CD4-positive, alpha-beta T cell treated with Interleukin-10 for 1 hour (primary cell): ENCODE measurements at regions not wholly inside any gene's neighbourhood (a gene's known extent, or its start where the extent isn't known, plus 50 kb on each side); places are given as distances from the start of the nearest gene placed in this dataset.

Experiments
- DNase-seq: peaks from one replicate; pipeline ENCODE4 v3.0.0-alpha.2; 2020

GRCh38 chr4:189305500-189305899 is 635.2 kb upstream of the FRG1 start:
- DNase-seq, result no peak

- DNase-seq, result no peak
Observed at GRCh38 chr4:189311251-189311650, 629.4 kb upstream of the FRG1 start.

- DNase-seq, result no peak
Observed at GRCh38 chr4:189313064-189313463, 627.6 kb upstream of the FRG1 start.

GRCh38 chr4:189313861-189314513 is 626.7 kb upstream of the FRG1 start:
- DNase-seq, result no peak

DNA sequence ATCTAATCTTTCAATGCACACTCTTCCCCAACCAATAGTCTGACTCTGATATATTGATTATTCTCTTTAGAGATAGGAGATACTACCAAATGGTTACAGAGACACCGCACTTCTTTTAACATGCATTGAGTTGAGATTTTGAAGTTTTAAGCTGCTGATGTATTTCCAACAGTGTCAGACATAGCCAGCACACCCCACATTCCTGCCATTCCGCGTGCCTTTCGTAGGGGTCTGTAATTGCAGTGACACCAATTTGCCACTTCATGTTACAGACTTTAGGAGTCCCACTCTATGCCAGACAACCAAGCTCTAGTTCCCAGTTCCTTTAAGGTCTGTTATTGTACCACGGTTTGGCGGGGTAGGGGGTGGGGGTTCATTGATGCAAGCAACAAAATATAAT is 618.2 kb upstream of the FRG1 start:
- DNase-seq, result no peak

GRCh38 chr4:189341881-189342280 is 598.8 kb upstream of the FRG1 start:
- no peak for DNase-seq

DNA sequence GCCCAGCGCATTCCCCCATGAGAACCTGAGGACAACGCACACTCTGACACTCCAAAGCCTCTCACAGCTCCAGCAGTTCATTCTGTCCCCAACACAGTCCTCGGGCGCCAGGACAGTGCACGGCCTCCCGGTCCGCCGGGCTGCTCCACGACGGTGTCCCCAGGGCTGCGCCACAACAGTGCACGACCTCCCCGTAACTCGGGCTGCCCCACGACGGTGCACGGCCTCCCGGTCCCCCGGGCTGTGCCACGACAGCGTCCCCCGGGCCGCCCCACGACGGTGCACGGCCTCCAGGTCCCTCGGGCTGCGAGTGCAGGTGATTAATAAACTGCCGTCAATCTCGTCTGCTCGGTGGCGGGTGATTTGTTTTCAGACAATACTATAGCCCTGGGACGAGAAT is 585.1 kb upstream of the FRG1 start:
- DNase-seq, result no peak

GRCh38 chr4:189362364-189362763 is 578.3 kb upstream of the FRG1 start:
- DNase-seq, result no peak

- no peak for DNase-seq
Observed at GRCh38 chr4:189364032-189364449, 576.6 kb upstream of the FRG1 start.

DNA sequence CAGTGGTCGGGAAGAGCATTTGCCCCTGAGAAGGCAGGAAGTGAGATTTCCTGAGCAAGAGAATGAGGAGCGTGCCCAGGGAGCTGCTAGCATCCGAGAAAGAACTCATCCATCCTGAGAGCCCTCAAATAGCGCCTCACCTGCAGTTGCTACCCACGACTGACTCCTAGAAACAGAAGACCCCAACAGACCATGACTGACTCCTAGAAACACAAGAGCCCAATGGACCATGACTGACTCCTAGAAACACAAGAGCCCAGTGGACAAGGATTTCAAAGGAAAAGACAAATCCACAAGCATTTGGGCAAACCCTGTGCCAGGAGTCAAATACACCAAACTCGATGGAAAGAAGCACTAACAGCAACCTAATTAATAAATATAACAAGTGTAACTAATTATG is 575.2 kb upstream of the FRG1 start:
- DNase-seq, result no peak

- no peak for DNase-seq
Observed at GRCh38 chr4:189367832-189368231, 572.8 kb upstream of the FRG1 start.

- DNase-seq, result no peak
Observed at GRCh38 chr4:189374176-189374575, 566.5 kb upstream of the FRG1 start.

- no peak for DNase-seq
Observed at GRCh38 chr4:189376901-189377300, 563.8 kb upstream of the FRG1 start.

DNA sequence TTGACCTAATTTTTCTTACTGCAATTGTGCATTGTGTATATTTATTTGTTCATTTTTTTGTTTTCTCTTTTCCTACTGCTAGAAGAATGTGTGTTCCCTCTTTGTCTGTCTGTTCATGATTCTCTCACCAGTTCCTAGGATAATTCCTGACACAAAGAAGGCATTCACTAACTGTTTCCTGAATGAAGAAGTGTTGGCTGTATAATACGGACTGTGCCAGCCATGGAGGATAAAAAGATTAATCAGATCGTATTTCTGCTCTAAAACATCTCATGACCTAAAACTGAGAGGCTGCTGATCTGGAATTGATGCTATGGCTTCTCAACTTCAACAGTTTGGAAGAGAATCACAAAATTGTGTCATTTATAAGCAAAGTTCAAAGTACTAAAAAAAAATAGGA is 563.1 kb upstream of the FRG1 start:
- no peak for DNase-seq

DNA sequence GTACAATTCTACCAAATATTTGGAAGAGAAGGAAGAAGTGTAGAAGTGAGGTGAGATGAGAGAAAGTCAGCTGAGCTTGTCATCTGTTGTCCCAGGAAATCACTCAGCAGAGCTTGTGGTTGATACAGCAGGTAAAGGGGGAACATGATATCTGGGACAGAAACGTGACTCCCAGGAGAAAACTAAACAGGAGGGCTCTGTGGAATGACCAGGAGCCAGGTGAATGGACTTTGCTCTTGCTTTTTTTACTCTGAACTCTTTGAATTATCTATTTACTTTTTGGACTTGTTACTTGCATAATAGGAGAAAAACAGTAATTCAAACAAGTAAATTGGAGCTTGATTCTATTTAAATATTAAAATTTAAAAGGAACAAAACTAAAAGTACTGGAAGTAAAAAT is 555.6 kb upstream of the FRG1 start:
- DNase-seq, result no peak

DNA sequence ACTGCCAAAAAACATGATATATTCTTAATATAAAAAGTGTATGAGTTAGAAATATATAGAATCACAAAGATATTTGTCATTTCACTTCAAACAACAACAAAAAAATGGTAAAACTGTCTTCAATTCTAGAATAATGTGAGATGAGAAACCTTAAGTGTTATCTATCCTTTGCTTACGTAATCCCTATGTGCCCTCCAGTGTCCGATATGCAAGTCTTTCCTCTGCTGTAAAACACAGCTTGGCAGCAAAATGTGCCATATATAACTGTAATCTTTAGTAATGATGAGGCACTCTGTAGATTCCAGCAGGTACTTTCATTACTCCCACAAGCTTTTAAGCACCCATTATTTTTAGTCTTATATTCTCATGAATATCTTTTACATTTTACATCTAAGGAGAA is 555.1 kb upstream of the FRG1 start:
- DNase-seq, result no peak

GRCh38 chr4:189396435-189396834 is 544.2 kb upstream of the FRG1 start:
- no peak for DNase-seq

DNA sequence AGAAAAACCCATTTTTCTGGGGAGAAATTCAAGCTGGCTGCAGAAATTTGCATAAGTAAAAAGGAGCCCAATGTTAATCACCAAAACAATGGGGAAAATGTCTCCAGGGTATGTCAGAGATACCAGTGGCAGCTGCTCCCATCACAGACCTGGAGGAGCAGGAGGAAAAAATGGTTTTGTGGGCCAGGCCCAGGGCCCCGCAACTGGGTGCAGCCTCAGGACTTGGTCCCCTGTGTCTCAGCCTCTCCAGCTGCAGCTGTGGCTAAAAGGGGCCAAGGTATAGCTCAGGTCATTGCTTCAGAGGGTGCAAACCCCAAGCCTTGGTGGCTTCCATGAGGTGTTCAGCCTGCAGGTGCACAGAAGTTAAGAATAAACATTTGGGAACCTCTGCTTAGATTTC is 536.4 kb upstream of the FRG1 start:
- no peak for DNase-seq

- DNase-seq, result no peak
Observed at GRCh38 chr4:189409158-189409557, 531.5 kb upstream of the FRG1 start.

- DNase-seq, result no peak
Observed at GRCh38 chr4:189414021-189414420, 526.7 kb upstream of the FRG1 start.

- no peak for DNase-seq
Observed at GRCh38 chr4:189420572-189420971, 520.1 kb upstream of the FRG1 start.

- no peak for DNase-seq
Observed at GRCh38 chr4:189436207-189436606, 504.5 kb upstream of the FRG1 start.

- DNase-seq, result no peak
Observed at GRCh38 chr4:189440716-189441115, 500.0 kb upstream of the FRG1 start.

DNA sequence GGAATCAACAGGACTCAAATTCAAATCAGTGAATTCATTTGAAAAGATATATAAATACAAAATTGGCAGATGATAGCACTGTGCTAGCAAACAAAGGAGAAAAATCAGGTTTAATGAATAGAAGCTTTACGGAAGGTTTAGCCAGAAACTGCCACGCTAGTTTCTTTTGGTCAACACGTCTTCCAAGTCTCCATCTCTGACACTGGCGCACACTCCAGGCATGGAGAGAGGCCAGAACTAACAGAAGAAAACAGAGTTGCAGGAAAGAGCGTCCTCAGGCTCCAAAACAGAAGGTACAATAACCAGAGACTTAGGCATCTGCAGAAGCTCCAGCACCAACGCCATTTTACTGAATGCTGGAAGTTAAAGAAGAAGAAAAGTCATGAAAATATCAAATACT is 497.3 kb upstream of the FRG1 start:
- DNase-seq, result no peak

- no peak for DNase-seq
Observed at GRCh38 chr4:189445613-189446012, 495.1 kb upstream of the FRG1 start.

GRCh38 chr4:189463734-189464133 is 476.9 kb upstream of the FRG1 start:
- no peak for DNase-seq
